ENCODE measurements at regions not wholly inside any gene's neighbourhood (a gene's known extent, or its start where the extent isn't known, plus 50 kb on each side); places are given as distances from the start of the nearest gene placed in this dataset.

DNA sequence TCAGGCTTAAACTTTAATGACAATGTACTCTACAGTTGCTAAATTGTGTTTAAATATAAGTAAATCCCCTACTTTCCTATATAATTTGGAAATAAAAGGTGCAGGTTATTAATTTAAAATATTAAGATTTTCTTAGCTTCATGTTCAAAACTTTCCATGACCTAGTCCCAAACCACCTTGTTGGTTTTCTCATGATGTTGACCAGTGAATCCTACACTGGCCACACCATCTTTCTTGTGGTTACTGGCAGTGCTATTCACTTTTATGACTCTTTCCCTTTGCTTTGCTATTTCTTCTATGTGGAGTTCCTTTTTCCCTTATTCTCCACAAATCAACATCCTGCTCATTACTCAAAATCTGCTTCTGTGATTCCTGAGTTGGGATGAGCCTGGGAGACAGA is 138.6 kb upstream of the NDUFV2 start:
- TF ChIP-seq, protein P1, sequence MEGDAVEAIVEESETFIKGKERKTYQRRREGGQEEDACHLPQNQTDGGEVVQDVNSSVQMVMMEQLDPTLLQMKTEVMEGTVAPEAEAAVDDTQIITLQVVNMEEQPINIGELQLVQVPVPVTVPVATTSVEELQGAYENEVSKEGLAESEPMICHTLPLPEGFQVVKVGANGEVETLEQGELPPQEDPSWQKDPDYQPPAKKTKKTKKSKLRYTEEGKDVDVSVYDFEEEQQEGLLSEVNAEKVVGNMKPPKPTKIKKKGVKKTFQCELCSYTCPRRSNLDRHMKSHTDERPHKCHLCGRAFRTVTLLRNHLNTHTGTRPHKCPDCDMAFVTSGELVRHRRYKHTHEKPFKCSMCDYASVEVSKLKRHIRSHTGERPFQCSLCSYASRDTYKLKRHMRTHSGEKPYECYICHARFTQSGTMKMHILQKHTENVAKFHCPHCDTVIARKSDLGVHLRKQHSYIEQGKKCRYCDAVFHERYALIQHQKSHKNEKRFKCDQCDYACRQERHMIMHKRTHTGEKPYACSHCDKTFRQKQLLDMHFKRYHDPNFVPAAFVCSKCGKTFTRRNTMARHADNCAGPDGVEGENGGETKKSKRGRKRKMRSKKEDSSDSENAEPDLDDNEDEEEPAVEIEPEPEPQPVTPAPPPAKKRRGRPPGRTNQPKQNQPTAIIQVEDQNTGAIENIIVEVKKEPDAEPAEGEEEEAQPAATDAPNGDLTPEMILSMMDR (IDR thresholded peaks at IDR 0.05) = no peak
- TF ChIP-seq POLR2AphosphoS5 (IDR thresholded peaks at IDR 0.05) (no peak), EP300 (IDR thresholded peaks at IDR 0.05; ENCODE audit: low read depth) (no peak)

Measured in transverse colon (tissue), 4 donors.